ENCODE measurements at regions not wholly inside any gene's neighbourhood (a gene's known extent, or its start where the extent isn't known, plus 50 kb on each side); places are given as distances from the start of the nearest gene placed in this dataset.

DNA sequence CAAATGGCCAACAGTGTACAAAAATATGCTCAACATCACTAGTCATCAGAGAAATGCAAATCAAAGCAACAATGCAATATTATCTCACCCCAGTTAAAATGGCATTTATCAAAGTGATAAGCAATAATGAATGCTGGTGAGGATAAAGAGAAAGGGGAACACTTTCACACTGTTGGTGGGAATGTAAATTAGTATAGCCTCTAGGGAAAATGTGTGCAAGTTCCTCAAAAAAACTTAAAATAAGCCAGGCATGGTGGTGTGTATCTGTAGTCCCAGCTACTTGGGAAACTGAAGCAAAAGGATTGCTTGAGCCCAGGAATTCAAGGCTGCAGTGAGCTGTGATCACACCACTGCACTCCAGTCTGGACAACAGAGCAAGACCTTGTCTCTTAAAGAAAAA, 572.1 kb downstream of the NLGN4X start:
- H3K4me3 ChIP-seq (ENCODE audit: low read depth, low read length) = no peak overlapping the region
- CTCF ChIA-PET = no interaction called here
- DNase-seq (ENCODE audit: low read depth, low spot score) = no peak
- POLR2A ChIA-PET = no interaction called here
- TF ChIP-seq, protein P1, sequence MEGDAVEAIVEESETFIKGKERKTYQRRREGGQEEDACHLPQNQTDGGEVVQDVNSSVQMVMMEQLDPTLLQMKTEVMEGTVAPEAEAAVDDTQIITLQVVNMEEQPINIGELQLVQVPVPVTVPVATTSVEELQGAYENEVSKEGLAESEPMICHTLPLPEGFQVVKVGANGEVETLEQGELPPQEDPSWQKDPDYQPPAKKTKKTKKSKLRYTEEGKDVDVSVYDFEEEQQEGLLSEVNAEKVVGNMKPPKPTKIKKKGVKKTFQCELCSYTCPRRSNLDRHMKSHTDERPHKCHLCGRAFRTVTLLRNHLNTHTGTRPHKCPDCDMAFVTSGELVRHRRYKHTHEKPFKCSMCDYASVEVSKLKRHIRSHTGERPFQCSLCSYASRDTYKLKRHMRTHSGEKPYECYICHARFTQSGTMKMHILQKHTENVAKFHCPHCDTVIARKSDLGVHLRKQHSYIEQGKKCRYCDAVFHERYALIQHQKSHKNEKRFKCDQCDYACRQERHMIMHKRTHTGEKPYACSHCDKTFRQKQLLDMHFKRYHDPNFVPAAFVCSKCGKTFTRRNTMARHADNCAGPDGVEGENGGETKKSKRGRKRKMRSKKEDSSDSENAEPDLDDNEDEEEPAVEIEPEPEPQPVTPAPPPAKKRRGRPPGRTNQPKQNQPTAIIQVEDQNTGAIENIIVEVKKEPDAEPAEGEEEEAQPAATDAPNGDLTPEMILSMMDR (IDR thresholded peaks at IDR 0.05; ENCODE audit: insufficient read depth, low read length, missing control alignments) = no peak

DNA sequence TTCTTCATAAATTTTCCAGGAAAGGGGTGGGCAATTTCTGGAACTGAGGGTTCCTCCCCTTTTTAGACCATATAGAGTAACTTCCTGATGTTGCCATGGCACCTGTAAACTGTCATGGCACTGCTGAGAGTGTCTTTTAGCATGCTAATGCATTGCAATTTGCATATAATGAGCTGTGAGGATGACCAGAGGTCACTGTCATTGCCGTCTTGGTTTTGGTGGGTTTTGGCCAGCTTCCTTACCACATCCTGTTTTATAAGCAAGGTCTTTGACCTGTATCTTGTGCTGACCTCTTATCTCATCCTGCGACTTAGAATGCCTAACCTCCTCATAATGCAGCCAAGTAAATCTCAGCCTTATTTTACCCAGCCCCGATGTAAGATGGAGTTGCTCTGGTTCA, 577.8 kb downstream of the NLGN4X start:
- DNase-seq (ENCODE audit: low read depth, low spot score) = no peak

DNA sequence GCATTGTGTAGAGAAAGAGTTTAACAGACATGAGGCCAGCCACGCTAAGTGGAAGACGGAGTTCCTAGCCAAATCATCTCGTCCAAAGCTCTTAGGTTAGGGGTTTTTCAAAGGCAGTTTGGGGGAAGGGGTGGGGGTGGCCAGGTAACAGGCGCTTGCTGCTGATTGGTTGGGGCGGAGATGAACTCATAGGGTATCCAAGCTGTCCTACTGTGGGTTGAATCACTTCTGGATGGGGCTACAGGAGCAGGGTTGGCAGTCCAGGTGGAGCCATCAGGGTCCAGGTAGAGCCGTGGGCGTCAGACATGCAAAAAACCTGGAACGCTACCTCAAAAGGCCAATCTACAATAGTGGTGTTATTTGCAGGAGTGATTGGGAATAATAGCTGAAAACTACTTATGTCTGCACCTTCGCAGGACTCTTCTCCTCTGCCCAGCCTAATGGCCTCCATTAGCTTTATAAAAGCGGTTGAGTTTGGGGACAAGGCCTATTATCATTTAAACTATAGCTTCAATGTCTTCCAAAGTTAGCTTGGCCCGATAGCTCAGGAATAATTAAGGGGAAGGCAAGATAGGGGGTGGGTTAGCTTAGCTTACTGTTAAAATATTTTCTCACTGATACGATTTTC, 579.6 kb downstream of the NLGN4X start:
- no peak for DNase-seq (ENCODE audit: low read depth, low spot score)
- POLR2A ChIA-PET = no interaction called here
- TF ChIP-seq, protein P1 (IDR thresholded peaks at IDR 0.05; ENCODE audit: insufficient read depth, low read length, missing control alignments) = no peak
- no peak overlapping the region for H3K4me3 ChIP-seq (ENCODE audit: low read depth, low read length)
- CTCF ChIA-PET = no interaction called here

More for the DNA sequence above, 577.8 kb downstream of the NLGN4X start:
- TF ChIP-seq, protein P1 (IDR thresholded peaks at IDR 0.05; ENCODE audit: insufficient read depth, low read length, missing control alignments) = no peak
- CTCF ChIA-PET = no interaction called here
- POLR2A ChIA-PET = no interaction called here
- no peak overlapping the region for H3K4me3 ChIP-seq (ENCODE audit: low read depth, low read length)

DNA sequence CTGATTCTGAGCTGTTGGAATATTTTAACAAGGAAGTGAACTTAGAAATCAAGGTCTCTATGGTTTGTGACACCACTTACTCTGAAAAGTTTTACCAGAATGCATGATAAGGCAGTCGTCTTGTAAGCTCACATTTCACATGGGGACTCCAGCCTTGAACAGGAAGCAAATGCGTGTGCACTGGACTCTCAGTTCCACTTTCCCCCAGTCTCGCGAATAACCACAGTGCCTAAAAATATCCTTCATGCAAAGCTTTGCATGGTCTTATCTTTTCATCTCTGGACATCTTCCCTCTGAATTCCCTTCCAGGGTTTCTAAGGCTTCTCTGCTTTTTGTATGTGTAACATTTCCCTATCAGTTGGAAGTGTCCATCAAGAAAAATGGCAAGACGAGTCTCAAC, 581.8 kb downstream of the NLGN4X start:
- CTCF ChIA-PET = no interaction called here

DNA sequence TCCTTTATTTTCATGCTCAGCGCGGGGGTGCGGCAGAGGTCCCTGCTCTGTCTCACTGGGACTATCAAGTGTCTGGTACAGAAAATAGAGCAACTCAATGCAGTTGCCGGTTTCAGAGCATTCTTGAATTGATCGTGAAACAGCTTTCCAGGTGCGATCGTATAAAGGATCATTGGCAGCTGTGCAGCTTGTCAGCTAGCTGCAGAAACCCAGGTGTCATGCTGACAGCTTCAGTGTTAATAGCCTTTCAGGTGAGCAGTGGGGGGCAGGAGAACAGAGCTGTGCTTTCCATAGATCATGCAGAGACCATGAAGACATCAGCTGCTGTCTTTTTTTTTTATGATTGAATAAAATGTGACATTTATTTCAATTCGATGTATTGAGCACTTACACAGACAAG, 583.9 kb downstream of the NLGN4X start:
- ChIA-PET POLR2A (no interaction called here), CTCF (no interaction called here)
- DNase-seq (ENCODE audit: low read depth, low spot score) = no peak
- TF ChIP-seq, protein P1 (IDR thresholded peaks at IDR 0.05; ENCODE audit: insufficient read depth, low read length, missing control alignments) = no peak
- H3K4me3 ChIP-seq (ENCODE audit: low read depth, low read length) = no peak overlapping the region

More for the DNA sequence above, 581.8 kb downstream of the NLGN4X start:
- POLR2A ChIA-PET = no interaction called here
- H3K4me3 ChIP-seq (ENCODE audit: low read depth, low read length) = no peak overlapping the region
- TF ChIP-seq, protein P1 (IDR thresholded peaks at IDR 0.05; ENCODE audit: insufficient read depth, low read length, missing control alignments) = no peak
- DNase-seq (ENCODE audit: low read depth, low spot score) = no peak

DNA sequence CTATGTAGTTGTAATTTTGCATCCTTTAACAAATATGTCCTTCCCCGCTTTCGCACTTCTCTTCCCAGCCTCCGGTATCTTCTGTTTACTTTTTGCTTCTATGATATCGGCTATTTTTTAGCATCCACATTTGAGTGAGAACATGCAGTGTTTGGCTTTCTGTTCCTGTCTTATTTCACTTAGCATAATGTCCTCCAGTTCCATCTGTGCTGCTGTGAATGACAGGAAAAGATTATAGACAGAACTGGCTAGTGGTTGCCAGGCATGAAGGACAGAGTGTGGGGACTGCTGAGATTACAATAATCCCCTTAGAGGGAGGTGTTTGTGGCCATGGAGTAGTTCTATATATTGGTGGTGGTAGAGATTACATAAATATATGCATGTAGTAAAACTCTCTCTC, 588.6 kb downstream of the NLGN4X start:
- no peak overlapping the region for H3K4me3 ChIP-seq (ENCODE audit: low read depth, low read length)
- DNase-seq (ENCODE audit: low read depth, low spot score) = no peak
- TF ChIP-seq, protein P1 (IDR thresholded peaks at IDR 0.05; ENCODE audit: insufficient read depth, low read length, missing control alignments) = no peak
- CTCF ChIA-PET = no interaction called here
- POLR2A ChIA-PET = no interaction called here

Measured in AG04449 (cell line).